ENCODE measurements at regions not wholly inside any gene's neighbourhood (a gene's known extent, or its start where the extent isn't known, plus 50 kb on each side); places are given as distances from the start of the nearest gene placed in this dataset.

DNA sequence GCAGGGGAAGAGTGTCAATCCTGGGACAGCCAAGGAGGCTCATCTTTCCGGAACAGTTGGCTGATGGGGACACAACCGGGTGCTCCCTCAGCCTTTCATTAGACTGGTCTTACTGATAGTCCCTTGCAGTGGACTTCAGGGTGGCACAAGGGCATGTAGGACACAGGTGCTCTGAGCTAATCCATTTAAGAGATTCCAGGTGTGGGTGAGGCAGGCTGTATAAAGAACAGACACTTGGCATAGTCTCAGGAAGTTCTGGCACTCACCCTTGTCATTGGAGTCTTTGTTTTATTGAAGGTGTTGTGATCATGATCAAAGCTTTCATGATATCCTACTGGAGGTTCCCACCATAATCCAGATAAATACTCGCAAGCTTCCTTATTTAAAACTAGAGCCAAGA, 341.6 kb downstream of the EMP1 start:
- no peak for TF ChIP-seq CTCF (IDR thresholded peaks at IDR 0.05; ENCODE audit: low read length)
- TF ChIP-seq EZH2 (IDR thresholded peaks at IDR 0.05; ENCODE audit: borderline replicate concordance, low read length) = no peak

All from OCI-LY1 (cell line).